ENCODE measurements at regions not wholly inside any gene's neighbourhood (a gene's known extent, or its start where the extent isn't known, plus 50 kb on each side); places are given as distances from the start of the nearest gene placed in this dataset.

DNA sequence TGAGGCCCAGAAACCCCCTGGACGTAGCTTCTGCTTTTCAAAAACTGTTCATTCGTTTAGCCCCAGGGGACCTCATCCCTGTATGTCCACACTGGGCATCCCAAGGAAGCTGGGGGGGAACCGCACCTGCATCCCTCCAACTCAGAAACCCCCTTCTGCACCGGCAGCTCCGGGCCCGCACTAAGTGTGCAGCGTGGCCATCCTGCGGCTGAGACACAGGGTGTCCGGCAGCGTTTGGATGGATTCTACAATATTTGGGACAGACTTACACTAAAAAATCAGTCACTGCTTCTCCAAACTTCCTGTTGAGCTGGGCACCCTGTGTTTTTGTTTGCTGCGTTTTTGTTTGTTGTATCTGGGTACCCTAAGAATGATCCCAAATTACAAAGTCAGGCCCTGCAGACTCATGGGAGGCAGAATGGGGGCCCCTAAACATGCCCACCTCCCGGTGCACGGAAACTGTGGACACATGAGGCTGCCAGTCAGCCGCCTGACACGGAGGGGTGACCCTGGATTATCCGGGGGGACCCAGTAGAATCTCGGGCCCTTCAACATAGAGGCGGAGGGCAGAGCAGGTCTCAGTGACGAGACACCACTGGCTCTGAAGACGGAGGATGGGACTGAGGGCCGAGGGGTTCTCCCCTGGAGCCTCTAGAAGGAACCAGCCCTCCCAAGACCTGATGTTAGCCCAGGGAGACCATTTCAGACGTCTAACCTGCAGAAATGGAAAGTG lies 88.2 kb upstream of the BHLHE23 start:
- Histone ChIP-seq H3K79me2 (ENCODE audit: low read length) (no peaks in the 10 kb centered on the region), H3K4me2 (ENCODE audit: low read length) (no peak overlapping the region), H3K4me3 (ENCODE audit: low read length) (no peak overlapping the region), H3K27ac (ENCODE audit: low read length) (no peak overlapping the region), H3K4me1 (ENCODE audit: insufficient read depth, low read length) (no peaks in the 10 kb centered on the region), H3K9me3 (ENCODE audit: low read length) (no peaks in the 10 kb centered on the region), H3K9ac (ENCODE audit: low read length) (no peak overlapping the region), H2AFZ (ENCODE audit: low read length) (no peak overlapping the region), H3K9me2 (replicated peaks; ENCODE audit: low read length) (no peaks in the 10 kb centered on the region), H3K27me3 (ENCODE audit: low read length) (peaks cover 51% of the 10 kb centered on the region), H3F3A (ENCODE audit: low read length, unreplicated experiment) (no peaks in the 10 kb centered on the region), H3K36me3 (ENCODE audit: low read depth, low read length) (no peaks in the 10 kb centered on the region), H4K20me1 (ENCODE audit: low read length) (no peaks in the 10 kb centered on the region)
- BruUV-seq (replicated peaks), result no TSS peak
- TF ChIP-seq EZH2 (IDR thresholded peaks at IDR 0.05; ENCODE audit: low read length, unreplicated experiment) (no peak), EZH2phosphoT487 (IDR thresholded peaks at IDR 0.05; ENCODE audit: borderline replicate concordance, low read length) (no peak)
- TF ChIP-seq, protein P1, sequence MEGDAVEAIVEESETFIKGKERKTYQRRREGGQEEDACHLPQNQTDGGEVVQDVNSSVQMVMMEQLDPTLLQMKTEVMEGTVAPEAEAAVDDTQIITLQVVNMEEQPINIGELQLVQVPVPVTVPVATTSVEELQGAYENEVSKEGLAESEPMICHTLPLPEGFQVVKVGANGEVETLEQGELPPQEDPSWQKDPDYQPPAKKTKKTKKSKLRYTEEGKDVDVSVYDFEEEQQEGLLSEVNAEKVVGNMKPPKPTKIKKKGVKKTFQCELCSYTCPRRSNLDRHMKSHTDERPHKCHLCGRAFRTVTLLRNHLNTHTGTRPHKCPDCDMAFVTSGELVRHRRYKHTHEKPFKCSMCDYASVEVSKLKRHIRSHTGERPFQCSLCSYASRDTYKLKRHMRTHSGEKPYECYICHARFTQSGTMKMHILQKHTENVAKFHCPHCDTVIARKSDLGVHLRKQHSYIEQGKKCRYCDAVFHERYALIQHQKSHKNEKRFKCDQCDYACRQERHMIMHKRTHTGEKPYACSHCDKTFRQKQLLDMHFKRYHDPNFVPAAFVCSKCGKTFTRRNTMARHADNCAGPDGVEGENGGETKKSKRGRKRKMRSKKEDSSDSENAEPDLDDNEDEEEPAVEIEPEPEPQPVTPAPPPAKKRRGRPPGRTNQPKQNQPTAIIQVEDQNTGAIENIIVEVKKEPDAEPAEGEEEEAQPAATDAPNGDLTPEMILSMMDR (conservative IDR thresholded peaks at IDR 0.05; ENCODE audit: low read depth, low read length), result no peak
- ATAC-seq (no peak), DNase-seq (no peak)
- ChIA-PET CTCF (no interaction called here), POLR2A (ENCODE audit: unreplicated experiment) (no interaction called here)
- intact Hi-C loops (cut with micrococcal nuclease), result no loop called here

DNA sequence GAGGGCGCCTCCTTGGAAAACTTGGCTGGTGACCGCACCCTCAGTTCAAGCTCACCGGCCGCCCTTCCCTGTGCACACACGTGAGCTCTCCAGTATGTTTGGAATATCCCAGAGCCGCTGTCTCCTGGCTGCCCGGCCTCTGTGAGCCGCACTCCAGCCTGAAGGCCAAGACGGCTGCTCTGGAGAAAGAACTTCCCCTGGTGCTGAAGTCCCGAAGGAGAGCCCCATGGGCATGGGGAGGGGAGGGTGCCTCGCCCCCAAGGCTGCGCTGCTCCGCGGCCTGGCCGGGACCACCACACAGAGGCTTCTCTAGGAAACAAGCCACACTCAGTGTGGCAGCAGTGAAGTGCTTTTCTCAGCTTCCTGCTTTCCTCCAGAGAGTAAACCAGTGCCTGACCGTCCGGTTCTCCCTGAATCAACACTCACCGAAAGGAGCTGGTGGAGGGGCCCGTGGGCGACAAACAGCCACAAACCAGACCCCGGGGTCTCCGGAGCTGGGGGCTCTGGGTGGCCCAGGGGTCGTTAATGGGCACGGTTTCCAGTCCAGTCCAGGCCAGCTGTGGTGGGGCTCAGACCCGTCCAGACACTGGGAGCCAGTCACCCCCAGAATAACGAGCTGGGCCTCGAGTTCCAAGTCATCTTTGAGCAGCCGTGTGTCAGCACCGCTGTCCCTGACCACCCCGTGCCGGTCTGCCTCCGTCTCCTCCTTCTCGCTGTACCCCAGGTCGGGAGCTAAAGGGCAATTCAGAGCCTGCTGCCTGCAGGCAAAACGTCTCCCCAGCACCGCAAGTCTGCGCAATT lies 87.4 kb upstream of the BHLHE23 start:
- Histone ChIP-seq H4K20me1 (ENCODE audit: low read length) (no peaks in the 10 kb centered on the region), H3K27ac (ENCODE audit: low read length) (no peak overlapping the region), H3K4me3 (ENCODE audit: low read length) (no peak overlapping the region), H3K9ac (ENCODE audit: low read length) (no peak overlapping the region), H3K36me3 (ENCODE audit: low read depth, low read length) (no peaks in the 10 kb centered on the region), H3F3A (ENCODE audit: low read length, unreplicated experiment) (no peaks in the 10 kb centered on the region), H3K9me3 (ENCODE audit: low read length) (no peaks in the 10 kb centered on the region), H3K9me2 (replicated peaks; ENCODE audit: low read length) (no peaks in the 10 kb centered on the region), H3K4me2 (ENCODE audit: low read length) (no peak overlapping the region), H3K27me3 (ENCODE audit: low read length) (peaks cover 51% of the 10 kb centered on the region), H3K4me1 (ENCODE audit: insufficient read depth, low read length) (peaks cover 7% of the 10 kb centered on the region), H2AFZ (ENCODE audit: low read length) (no peak overlapping the region), H3K79me2 (ENCODE audit: low read length) (no peaks in the 10 kb centered on the region)
- POLR2A ChIA-PET (ENCODE audit: unreplicated experiment), result no interaction called here
- intact Hi-C loops (cut with micrococcal nuclease), result no loop called here
- CTCF ChIA-PET, result interaction anchor here (0.5 kb wide), 1 partner anchor 87 kb away, joined by 3 read pairs; no protein-coding TSS in a partner anchor
- BruUV-seq (replicated peaks), result no TSS peak
- DNase-seq (no peak), ATAC-seq (no peak)
- TF ChIP-seq EZH2 (IDR thresholded peaks at IDR 0.05; ENCODE audit: low read length, unreplicated experiment) (no peak), EZH2phosphoT487 (IDR thresholded peaks at IDR 0.05; ENCODE audit: borderline replicate concordance, low read length) (no peak)
- TF ChIP-seq, protein P1 (conservative IDR thresholded peaks at IDR 0.05; ENCODE audit: low read depth, low read length), result no peak

Data from PC-3 (cell line).